Body of pancreas (tissue), 4 donors: ENCODE measurements at regions not wholly inside any gene's neighbourhood (a gene's known extent, or its start where the extent isn't known, plus 50 kb on each side); places are given as distances from the start of the nearest gene placed in this dataset.

Experiments
- ATAC-seq: fragments of 150-250 bp; one replicate; pipeline ENCODE4 v1.9.1; 2016
- DNase-seq, 4 donors: peaks; one replicate each; pipeline ENCODE4 v3.0.0-alpha.2; 2019
- H3K27ac ChIP-seq, 4 donors: fragments of 200-600 bp; sonication (generic); 1 replicate in 3 of 4; 2 replicates in 1 of 4; pipeline versions ENCODE4 v1.5.1 to v1.6.1; 2016 to 2019; ENCODE audit warnings: mild to moderate bottlenecking in 1 of 4, mixed read lengths in 1 of 4, moderate library complexity in 1 of 4
- H3K27me3 ChIP-seq, 2 donors: fragments of 200-600 bp; sonication (generic); one replicate each; pipeline ENCODE4 v1.6.0; 2016; ENCODE audit warnings: mild to moderate bottlenecking in 1 of 2
- H3K36me3 ChIP-seq, 2 donors: fragments of 200-600 bp; sonication (generic); replicated peaks in 1 of 2; 2 replicates each; pipeline ENCODE4 v1.5.1; 2016; ENCODE audit warnings: low read depth in 2 of 2; ENCODE audit not compliant: insufficient read depth in 1 of 2
- H3K4me1 ChIP-seq: fragments of 200-600 bp; sonication (generic); one replicate; pipeline ENCODE4 v1.6.0; 2016
- H3K4me3 ChIP-seq, 2 donors: fragments of 200-600 bp; sonication (generic); 1 replicate in 1 of 2; 2 replicates in 1 of 2; pipeline ENCODE4 v1.5.1; 2016 to 2019
- H3K9me3 ChIP-seq, 3 donors: fragments of 200-600 bp; sonication (generic); 1 replicate in 2 of 3; 2 replicates in 1 of 3; pipeline ENCODE4 v1.5.1; 2016
- CTCF ChIP-seq, 7 experiments: fragments of 450-650 bp in 4 of 7; fragments of 200-600 bp in 3 of 7; sonication (generic) in 3 of 7; IDR thresholded peaks; one replicate each; pipeline ENCODE4 v1.5.1; 2016 to 2019; ENCODE audit warnings: antibody characterized with exemption in 7 of 7
- POLR2A ChIP-seq, 3 donors: fragments of 450-650 bp; IDR thresholded peaks; one replicate each; pipeline ENCODE4 v1.6.1; 2016; ENCODE audit warnings: antibody characterized with exemption in 3 of 3, mild to moderate bottlenecking in 2 of 3
- WGBS, 2 donors: methylation state at CpG; one replicate each; pipeline ENCODE4 v1.1.5; 2017; 5-methylcytosine and 5-hydroxymethylcytosine counted together
- intact Hi-C: fragments of 100-400 bp; cut with DNase I; formaldehyde crosslinking; loops from one replicate; pipeline ENCODE4 v1.15.1; 2023

- ATAC-seq: no peak
- Histone ChIP-seq H3K9me3 (no peaks in the 10 kb centered on the region), H3K36me3 (no peaks in the 10 kb centered on the region), H3K4me1 (peaks cover under 1% of the 10 kb centered on the region), H3K4me3 (no peak overlapping the region), H3K27ac (no peak overlapping the region), H3K27me3 (no peaks in the 10 kb centered on the region)
- intact Hi-C loops: no loop called here
- WGBS, 2 donors: 67 to 86% methylated on average over 17 to 35 of the region's 38 CpGs
- no peak for TF ChIP-seq POLR2A (IDR thresholded peaks at IDR 0.05)
- TF ChIP-seq CTCF (IDR thresholded peaks at IDR 0.05): no peak
- DNase-seq: no peak
These were observed 1114.1 kb downstream of the BRD1 start for GRCh38 chr22:48713272-48714205.

- DNase-seq (no peak), ATAC-seq (no peak)
- Histone ChIP-seq H3K27ac (no peak overlapping the region), H3K9me3 (no peaks in the 10 kb centered on the region), H3K4me1 (no peaks in the 10 kb centered on the region), H3K27me3 (no peaks in the 10 kb centered on the region), H3K4me3 (no peak overlapping the region), H3K36me3 (no peaks in the 10 kb centered on the region)
- TF ChIP-seq POLR2A (IDR thresholded peaks at IDR 0.05) (no peak), CTCF (IDR thresholded peaks at IDR 0.05) (no peak)
- WGBS, 2 donors: 61 to 75% methylated on average over 14 to 16 of the region's 16 CpGs
- intact Hi-C loops: no loop called here
These were observed 1115.0 kb downstream of the BRD1 start for GRCh38 chr22:48712558-48713271.

GRCh38 chr22:48711669-48712068, 1116.0 kb downstream of the BRD1 start:
- TF ChIP-seq CTCF (IDR thresholded peaks at IDR 0.05) (no peak), POLR2A (IDR thresholded peaks at IDR 0.05) (no peak)
- H3K9me3 ChIP-seq: no peaks in the 10 kb centered on the region
- intact Hi-C loops: no loop called here
- no peak overlapping the region for H3K27ac ChIP-seq
- no peak overlapping the region for H3K4me3 ChIP-seq
- H3K4me1 ChIP-seq: no peaks in the 10 kb centered on the region
- no peak for ATAC-seq
- 87 to 95% methylated on average over 21 of the region's 22 CpGs for WGBS, 2 donors
- H3K36me3 ChIP-seq: no peaks in the 10 kb centered on the region
- no peak for DNase-seq
- H3K27me3 ChIP-seq: no peaks in the 10 kb centered on the region

GRCh38 chr22:48711031-48711431, 1116.6 kb downstream of the BRD1 start:
- intact Hi-C loops: no loop called here
- TF ChIP-seq CTCF (IDR thresholded peaks at IDR 0.05): no peak
- no peak for TF ChIP-seq POLR2A (IDR thresholded peaks at IDR 0.05)
- no peak for ATAC-seq
- H3K4me3 ChIP-seq: no peak overlapping the region
- no peak overlapping the region for H3K27ac ChIP-seq
- WGBS, 2 donors: 59 to 75% methylated on average over 6 to 11 of the region's 11 CpGs
- no peaks in the 10 kb centered on the region for H3K27me3 ChIP-seq
- H3K36me3 ChIP-seq: no peaks in the 10 kb centered on the region
- H3K4me1 ChIP-seq: no peaks in the 10 kb centered on the region
- DNase-seq: no peak
- H3K9me3 ChIP-seq: no peaks in the 10 kb centered on the region
